Fibroblast of skin of scalp (primary cell): ENCODE measurements at regions not wholly inside any gene's neighbourhood (a gene's known extent, or its start where the extent isn't known, plus 50 kb on each side); places are given as distances from the start of the nearest gene placed in this dataset.
A peak's percentile ranks its signal among the peaks of the same experiment; 100 is the strongest.
"Not testable (repeated sequence)": the region's sequence is repeated elsewhere in the genome, so short reads cannot be mapped to it uniquely, and the experiment has no call there.

Source experiments
- DNase-seq: peaks from one replicate; pipeline ENCODE4 v3.0.0-alpha.2; 2013

- no peak for DNase-seq
Observed at GRCh38 chr6:169000022-169000421, 253.6 kb downstream of the THBS2 start.

- DNase-seq: peak; percentile 57
Observed at GRCh38 chr6:168999392-168999791, 254.3 kb downstream of the THBS2 start.

- DNase-seq: no peak
Observed at GRCh38 chr6:168996356-168996625, 257.4 kb downstream of the THBS2 start.

- DNase-seq: no peak
Observed at GRCh38 chr6:168995526-168996355, 257.9 kb downstream of the THBS2 start.

- DNase-seq: no peak
Observed at GRCh38 chr6:168994956-168995355, 258.7 kb downstream of the THBS2 start.

GRCh38 chr6:168992446-168993144, 261.1 kb downstream of the THBS2 start:
- DNase-seq: no peak

GRCh38 chr6:168991695-168992094, 262.0 kb downstream of the THBS2 start:
- not testable (repeated sequence) for DNase-seq

GRCh38 chr6:168990019-168990751, 263.5 kb downstream of the THBS2 start:
- DNase-seq: no peak

- no peak for DNase-seq
Observed at GRCh38 chr6:168989421-168989820, 264.2 kb downstream of the THBS2 start.

GRCh38 chr6:168988801-168989200, 264.8 kb downstream of the THBS2 start:
- DNase-seq: no peak

GRCh38 chr6:168988280-168988679, 265.4 kb downstream of the THBS2 start:
- no peak for DNase-seq

GRCh38 chr6:168985705-168986104, 267.9 kb downstream of the THBS2 start:
- no peak for DNase-seq

- DNase-seq: no peak
Observed at GRCh38 chr6:168983925-168984324, 269.7 kb downstream of the THBS2 start.

GRCh38 chr6:168981187-168981586, 272.5 kb downstream of the THBS2 start:
- DNase-seq: no peak

- no peak for DNase-seq
Observed at GRCh38 chr6:168979254-168979653, 274.4 kb downstream of the THBS2 start.

- no peak for DNase-seq
Observed at GRCh38 chr6:168972128-168972527, 281.5 kb downstream of the THBS2 start.

- no peak for DNase-seq
Observed at GRCh38 chr6:168971549-168971948, 282.1 kb downstream of the THBS2 start.

- no peak for DNase-seq
Observed at GRCh38 chr6:168968801-168969200, 284.8 kb downstream of the THBS2 start.

GRCh38 chr6:168968228-168968627, 285.4 kb downstream of the THBS2 start:
- DNase-seq: peak; percentile 93

- no peak for DNase-seq
Observed at GRCh38 chr6:168967281-168967925, 286.2 kb downstream of the THBS2 start.

- peak; percentile 73 for DNase-seq
Observed at GRCh38 chr6:168964138-168964835, 289.4 kb downstream of the THBS2 start.

GRCh38 chr6:168962886-168963285, 290.8 kb downstream of the THBS2 start:
- no peak for DNase-seq
